WTC11 (cell line): ENCODE measurements at regions not wholly inside any gene's neighbourhood (a gene's known extent, or its start where the extent isn't known, plus 50 kb on each side); places are given as distances from the start of the nearest gene placed in this dataset.

Experiments used
- ATAC-seq: fragments of 200-7000 bp; cut with Tn5 transposase; 2 replicates; pipeline ENCODE4 v1.10.0; 2021; ENCODE audit warnings: mild to moderate bottlenecking, moderate library complexity
- CTCF ChIA-PET: fragments of 300-600 bp; sonication (Branson Sonifier 250); formaldehyde crosslinking; loops from one replicate; lab custom pipeline; 2021; ENCODE audit warnings: antibody characterized with exemption; lab: Charles Lee
- POLR2A ChIA-PET: fragments of 350-600 bp; sonication (Branson Sonifier 250); formaldehyde crosslinking; loops from one replicate; lab custom pipeline; 2021; ENCODE audit warnings: antibody characterized with exemption; lab: Charles Lee
- DNase-seq: peaks from one replicate; pipeline ENCODE4 v3.0.0; 2021; ENCODE audit warnings: low spot score
- H3K27ac Mint-ChIP-seq: 2 replicates; pipeline ENCODE4 v1.8.0; 2021; ENCODE audit warnings: mixed read lengths
- H3K27me3 Mint-ChIP-seq: 2 replicates; pipeline ENCODE4 v1.8.0; 2021; ENCODE audit warnings: low read depth, mild to moderate bottlenecking, moderate library complexity, mixed read lengths
- H3K36me3 Mint-ChIP-seq: 2 replicates; pipeline ENCODE4 v1.8.0; 2021; ENCODE audit warnings: mixed read lengths
- H3K4me1 Mint-ChIP-seq: 2 replicates; pipeline ENCODE4 v1.8.0; 2022; ENCODE audit warnings: mixed read lengths
- H3K4me3 Mint-ChIP-seq: 2 replicates; pipeline ENCODE4 v1.8.0; 2021; ENCODE audit warnings: mild to moderate bottlenecking, moderate library complexity, mixed read lengths
- H3K9me3 Mint-ChIP-seq: 2 replicates; pipeline ENCODE4 v1.8.0; 2021; ENCODE audit warnings: mixed read lengths
- ATF2 ChIP-seq: sonication (generic); formaldehyde crosslinking; IDR thresholded peaks from 2 replicates; pipeline ENCODE4 v1.8.1; 2022; ENCODE audit warnings: low read depth, missing genetic modification reagents, borderline replicate concordance
- CREB1 ChIP-seq: sonication (generic); formaldehyde crosslinking; IDR thresholded peaks from 2 replicates; pipeline ENCODE4 v1.8.0; 2023; ENCODE audit warnings: mild to moderate bottlenecking, missing genetic modification reagents
- CTCF ChIP-seq: fragments of 200-600 bp; IDR thresholded peaks from 2 replicates; pipeline ENCODE4 v1.8.0; 2022; ENCODE audit warnings: antibody characterized with exemption
- E2F1 ChIP-seq: sonication (generic); formaldehyde crosslinking; IDR thresholded peaks from 2 replicates; pipeline ENCODE4 v1.8.0; 2022; ENCODE audit warnings: mild to moderate bottlenecking, missing genetic modification reagents
- EMX1 ChIP-seq: fragments of 250-450 bp; sonication (Bioruptor Pico); IDR thresholded peaks from 2 replicates; pipeline ENCODE4 v1.8.0; 2021; ENCODE audit warnings: mild to moderate bottlenecking
- ETV6 ChIP-seq: sonication (generic); formaldehyde crosslinking; IDR thresholded peaks from 2 replicates; pipeline ENCODE4 v1.8.1; 2022; ENCODE audit warnings: mild to moderate bottlenecking, missing genetic modification reagents
- GABPB1 ChIP-seq: sonication (generic); formaldehyde crosslinking; IDR thresholded peaks from 2 replicates; pipeline ENCODE4 v1.8.1; 2023; ENCODE audit warnings: mild to moderate bottlenecking, missing genetic modification reagents
- GTF2I ChIP-seq: fragments of 250-450 bp; sonication (Bioruptor Pico); conservative IDR thresholded peaks from 2 replicates; pipeline ENCODE4 v1.4.0; 2021; ENCODE audit warnings: mild to moderate bottlenecking
- IRF2 ChIP-seq: sonication (generic); formaldehyde crosslinking; IDR thresholded peaks from 2 replicates; pipeline ENCODE4 v1.8.0; 2022; ENCODE audit warnings: low read depth, missing genetic modification reagents, borderline replicate concordance
- JUN ChIP-seq: sonication (generic); formaldehyde crosslinking; IDR thresholded peaks from 2 replicates; pipeline ENCODE4 v1.8.0; 2023; ENCODE audit warnings: mild to moderate bottlenecking, missing genetic modification reagents
- NFE2L1 ChIP-seq: sonication (generic); formaldehyde crosslinking; IDR thresholded peaks from 2 replicates; pipeline ENCODE4 v1.8.1; 2023; ENCODE audit warnings: missing genetic modification reagents
- NR1H2 ChIP-seq: sonication (generic); formaldehyde crosslinking; IDR thresholded peaks from 2 replicates; pipeline ENCODE4 v1.9.0; 2021; ENCODE audit warnings: mild to moderate bottlenecking, moderate library complexity, missing genetic modification reagents
- OVOL2 ChIP-seq: fragments of 250-450 bp; sonication (Bioruptor Pico); IDR thresholded peaks from 2 replicates; pipeline ENCODE4 v1.9.0; 2021; ENCODE audit warnings: mild to moderate bottlenecking, borderline replicate concordance
- PRRX2 ChIP-seq: fragments of 250-450 bp; sonication (Bioruptor Pico); IDR thresholded peaks from 2 replicates; pipeline ENCODE4 v1.8.0; 2021; ENCODE audit warnings: mild to moderate bottlenecking
- SOX15 ChIP-seq: fragments of 250-450 bp; sonication (Bioruptor Pico); IDR thresholded peaks from 2 replicates; pipeline ENCODE4 v1.9.0; 2021; ENCODE audit warnings: mild to moderate bottlenecking
- ZMAT4 ChIP-seq: fragments of 250-450 bp; sonication (Bioruptor Pico); IDR thresholded peaks from 2 replicates; pipeline ENCODE4 v1.9.0; 2021; ENCODE audit warnings: mild to moderate bottlenecking
- ZNF121 ChIP-seq: sonication (generic); formaldehyde crosslinking; IDR thresholded peaks from 2 replicates; pipeline ENCODE4 v1.8.0; 2023; ENCODE audit warnings: missing genetic modification reagents
- ZNF138 ChIP-seq: sonication (generic); formaldehyde crosslinking; conservative IDR thresholded peaks from 2 replicates; pipeline ENCODE4 v1.8.1; 2022; ENCODE audit warnings: mild to moderate bottlenecking, moderate library complexity, missing genetic modification reagents
- ZNF281 ChIP-seq: sonication (generic); formaldehyde crosslinking; IDR thresholded peaks from 2 replicates; pipeline ENCODE4 v1.8.0; 2023; ENCODE audit warnings: mild to moderate bottlenecking, missing genetic modification reagents
- ZNF396 ChIP-seq: fragments of 250-450 bp; sonication (Bioruptor Pico); IDR thresholded peaks from 2 replicates; pipeline ENCODE4 v1.8.0; 2021; ENCODE audit warnings: mild to moderate bottlenecking, moderate library complexity, borderline replicate concordance
- TF ChIP-seq, protein P1 (sequence below): sonication (generic); formaldehyde crosslinking; IDR thresholded peaks from 2 replicates; pipeline ENCODE4 v1.8.1; 2022; ENCODE audit warnings: low read depth, mild to moderate bottlenecking, moderate library complexity, missing genetic modification reagents, borderline replicate concordance
- TF ChIP-seq, protein P2 (sequence below): fragments of 250-450 bp; sonication (Bioruptor Pico); IDR thresholded peaks from 2 replicates; pipeline ENCODE4 v1.9.0; 2021; ENCODE audit warnings: moderate library complexity, mild to moderate bottlenecking, inconsistent platforms, borderline replicate concordance
- TF ChIP-seq, protein P3 (sequence below): sonication (generic); formaldehyde crosslinking; conservative IDR thresholded peaks from 2 replicates; pipeline ENCODE4 v1.8.1; 2022; ENCODE audit warnings: mild to moderate bottlenecking, missing genetic modification reagents

DNA sequence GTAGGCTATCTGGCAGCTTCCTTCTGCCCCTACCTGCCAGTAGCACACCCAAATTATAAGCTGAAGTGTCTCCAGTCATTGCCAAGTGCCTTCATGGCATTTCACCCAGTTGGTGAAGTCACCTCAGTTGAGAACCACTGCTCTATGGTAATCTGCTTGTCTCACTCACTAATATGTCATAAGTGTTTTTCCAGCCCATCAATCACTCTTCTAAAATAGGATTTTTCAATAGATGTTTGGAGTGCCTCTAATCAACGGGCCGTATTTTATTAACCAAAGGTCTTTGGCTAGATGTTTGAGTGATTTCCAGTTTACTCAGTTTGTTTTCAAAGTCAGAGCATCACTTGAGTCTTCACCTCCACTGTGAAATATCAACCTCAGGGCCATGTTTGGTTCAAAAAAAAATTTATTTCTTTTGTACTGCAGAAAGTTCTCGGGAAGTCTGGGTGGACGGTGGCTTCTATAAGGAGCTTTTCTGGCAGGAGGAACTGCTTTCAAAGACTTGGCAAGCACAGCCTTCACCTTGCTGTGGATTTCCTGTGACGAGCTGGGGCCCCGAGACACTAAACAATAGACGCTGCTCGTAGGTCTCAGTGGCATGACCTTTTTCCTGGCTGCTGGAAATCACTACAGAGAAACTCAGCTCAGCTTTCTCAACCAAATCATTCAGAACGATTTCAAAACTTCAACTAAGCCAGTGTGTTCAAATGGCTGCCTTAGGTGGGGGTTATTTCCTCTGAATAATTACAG, 95.2 kb upstream of the FOXF1 start:
- CTCF ChIA-PET, result no interaction called here
- POLR2A ChIA-PET, result no interaction called here
- Mint-ChIP-seq H3K27ac (no peak overlapping the region; the same call in 1 of the 2 replicates), H3K4me3 (no peak overlapping the region), H3K36me3 (peaks cover 18% of the 10 kb centered on the region), H3K4me1 (peaks cover 2% of the 10 kb centered on the region), H3K9me3 (peaks cover 36% of the 10 kb centered on the region), H3K27me3 (peaks cover 6% of the 10 kb centered on the region)
- DNase-seq, result no peak
- TF ChIP-seq CREB1 (CRISPR knock-in tag), result no peak
- TF ChIP-seq, protein P1, sequence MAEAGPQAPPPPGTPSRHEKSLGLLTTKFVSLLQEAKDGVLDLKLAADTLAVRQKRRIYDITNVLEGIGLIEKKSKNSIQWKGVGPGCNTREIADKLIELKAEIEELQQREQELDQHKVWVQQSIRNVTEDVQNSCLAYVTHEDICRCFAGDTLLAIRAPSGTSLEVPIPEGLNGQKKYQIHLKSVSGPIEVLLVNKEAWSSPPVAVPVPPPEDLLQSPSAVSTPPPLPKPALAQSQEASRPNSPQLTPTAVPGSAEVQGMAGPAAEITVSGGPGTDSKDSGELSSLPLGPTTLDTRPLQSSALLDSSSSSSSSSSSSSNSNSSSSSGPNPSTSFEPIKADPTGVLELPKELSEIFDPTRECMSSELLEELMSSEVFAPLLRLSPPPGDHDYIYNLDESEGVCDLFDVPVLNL (CRISPR knock-in tag), result no peak
- no peak for TF ChIP-seq GTF2I
- TF ChIP-seq, protein P2, sequence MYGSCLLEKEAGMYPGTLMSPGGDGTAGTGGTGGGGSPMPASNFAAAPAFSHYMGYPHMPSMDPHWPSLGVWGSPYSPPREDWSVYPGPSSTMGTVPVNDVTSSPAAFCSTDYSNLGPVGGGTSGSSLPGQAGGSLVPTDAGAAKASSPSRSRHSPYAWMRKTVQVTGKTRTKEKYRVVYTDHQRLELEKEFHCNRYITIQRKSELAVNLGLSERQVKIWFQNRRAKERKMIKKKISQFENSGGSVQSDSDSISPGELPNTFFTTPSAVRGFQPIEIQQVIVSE (CRISPR knock-in tag), result no peak
- TF ChIP-seq ZNF396 (CRISPR knock-in tag), result no peak
- TF ChIP-seq ZMAT4 (CRISPR knock-in tag), result no peak
- no peak for TF ChIP-seq PRRX2
- TF ChIP-seq, protein P3, sequence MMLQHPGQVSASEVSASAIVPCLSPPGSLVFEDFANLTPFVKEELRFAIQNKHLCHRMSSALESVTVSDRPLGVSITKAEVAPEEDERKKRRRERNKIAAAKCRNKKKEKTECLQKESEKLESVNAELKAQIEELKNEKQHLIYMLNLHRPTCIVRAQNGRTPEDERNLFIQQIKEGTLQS (CRISPR knock-in tag), result no peak
- TF ChIP-seq SOX15 (CRISPR knock-in tag), result no peak
- no peak for TF ChIP-seq ZNF281
- no peak for TF ChIP-seq E2F1 (CRISPR knock-in tag)
- TF ChIP-seq NR1H2 (CRISPR knock-in tag), result no peak
- no peak for TF ChIP-seq ZNF121
- TF ChIP-seq NFE2L1 (CRISPR knock-in tag), result no peak
- no peak for TF ChIP-seq EMX1 (CRISPR knock-in tag)
- TF ChIP-seq ZNF138 (CRISPR knock-in tag), result no peak
- TF ChIP-seq ATF2 (CRISPR knock-in tag), result no peak
- no peak for ATAC-seq

DNA sequence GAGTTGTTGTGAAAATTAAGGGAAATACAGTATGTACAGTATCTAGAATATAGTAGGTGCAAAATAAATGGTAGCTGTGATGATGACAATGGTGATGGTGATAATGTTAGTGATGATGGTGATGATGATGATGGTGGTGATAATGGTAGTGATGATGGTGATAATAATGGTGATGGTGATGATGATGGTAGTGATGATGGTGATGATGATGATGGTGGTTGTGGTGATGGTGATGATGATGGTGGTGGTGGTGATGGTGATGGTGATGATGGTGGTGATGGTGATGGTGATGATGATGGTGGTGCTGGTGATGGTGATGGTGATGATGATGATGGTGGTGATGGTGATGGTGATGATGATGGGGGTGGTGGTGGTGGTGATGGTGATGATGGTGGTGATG, 91.3 kb upstream of the FOXF1 start:
- H3K4me1 Mint-ChIP-seq, result peaks cover 10% of the 10 kb centered on the region
- ChIA-PET CTCF (no interaction called here), POLR2A (no interaction called here)
- ATAC-seq (no peak), DNase-seq (no peak)
- TF ChIP-seq IRF2 (CRISPR knock-in tag), result no peak
- TF ChIP-seq, protein P3 (CRISPR knock-in tag), result no peak
- no peak for TF ChIP-seq CREB1 (CRISPR knock-in tag)
- no peak for TF ChIP-seq JUN
- no peak for TF ChIP-seq ETV6 (CRISPR knock-in tag)
- no peak for TF ChIP-seq CTCF
- no peak for TF ChIP-seq GABPB1 (CRISPR knock-in tag)
- TF ChIP-seq OVOL2 (CRISPR knock-in tag), result no peak
- TF ChIP-seq, all 79 proteins: peak for 0
- Mint-ChIP-seq H3K9me3 (no peaks in the 10 kb centered on the region), H3K27ac (no peak overlapping the region), H3K27me3 (no peaks in the 10 kb centered on the region; the same call in 1 of the 2 replicates), H3K4me3 (no peak overlapping the region), H3K36me3 (no peaks in the 10 kb centered on the region)
